Thoracic aorta (tissue), 2 donors: ENCODE measurements at regions not wholly inside any gene's neighbourhood (a gene's known extent, or its start where the extent isn't known, plus 50 kb on each side); places are given as distances from the start of the nearest gene placed in this dataset.

ENCODE experiments used
- ATAC-seq: fragments of 150-250 bp; one replicate; pipeline ENCODE4 v1.8.0; 2017; ENCODE audit warnings: low read depth; ENCODE audit not compliant: insufficient number of reproducible peaks, low FRiP score
- DNase-seq: peaks from one replicate; pipeline ENCODE4 v3.0.0-alpha.2; 2020; ENCODE audit warnings: low spot score
- H3K27ac ChIP-seq, 2 donors: fragments of 200-600 bp; sonication (generic); 1 replicate in 1 of 2; 2 replicates in 1 of 2; pipeline ENCODE4 v1.5.1; 2016; ENCODE audit warnings: mild to moderate bottlenecking in 2 of 2, moderate library complexity in 2 of 2
- H3K27me3 ChIP-seq: fragments of 200-600 bp; sonication (generic); replicated peaks from 2 replicates; pipeline ENCODE4 v1.6.0; 2016; ENCODE audit warnings: mild to moderate bottlenecking; ENCODE audit not compliant: insufficient read depth
- H3K36me3 ChIP-seq: fragments of 200-600 bp; sonication (generic); one replicate; pipeline ENCODE4 v1.5.1; 2016
- H3K4me1 ChIP-seq, 2 donors: fragments of 200-600 bp; sonication (generic); 1 replicate in 1 of 2; 2 replicates in 1 of 2; pipeline versions ENCODE4 v1.5.1 to v1.6.0; 2016; ENCODE audit warnings: low read depth in 2 of 2, mild to moderate bottlenecking in 1 of 2; ENCODE audit not compliant: control insufficient read depth in 1 of 2
- H3K4me3 ChIP-seq: fragments of 200-600 bp; sonication (generic); 2 replicates; pipeline ENCODE4 v1.5.1; 2016; ENCODE audit warnings: mild to moderate bottlenecking
- H3K9me3 ChIP-seq: fragments of 200-600 bp; sonication (generic); 2 replicates; pipeline ENCODE4 v1.5.1; 2016
- TF ChIP-seq, protein P1 (sequence below): fragments of 200-600 bp; sonication (generic); IDR thresholded peaks from one replicate; pipeline ENCODE4 v1.5.1; 2019; ENCODE audit warnings: antibody characterized with exemption

DNA sequence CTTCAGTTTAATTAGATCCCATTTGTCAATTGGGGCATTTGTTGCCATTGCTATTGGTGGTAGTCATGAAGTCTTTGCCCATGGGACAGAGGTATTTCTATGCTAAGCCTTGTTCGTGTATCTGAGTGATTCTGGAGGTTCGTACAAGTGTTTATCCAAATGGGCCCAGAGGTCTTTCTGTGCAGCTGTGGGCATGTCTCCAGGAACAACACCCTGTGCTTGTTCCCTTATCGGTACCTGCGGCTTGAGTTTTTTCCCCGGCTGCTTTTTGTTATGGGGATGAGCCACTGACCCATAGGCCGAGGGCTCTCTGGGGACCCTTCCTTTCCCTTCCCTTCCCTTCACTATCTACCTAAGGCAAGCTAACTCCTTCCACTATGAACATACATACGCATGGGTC lies 81.4 kb upstream of the WDR1 start:
- no peak for DNase-seq
- no peaks in the 10 kb centered on the region for H3K27me3 ChIP-seq
- no peak overlapping the region for H3K4me3 ChIP-seq
- no peaks in the 10 kb centered on the region for H3K9me3 ChIP-seq
- H3K27ac ChIP-seq, result no peak overlapping the region
- TF ChIP-seq, protein P1, sequence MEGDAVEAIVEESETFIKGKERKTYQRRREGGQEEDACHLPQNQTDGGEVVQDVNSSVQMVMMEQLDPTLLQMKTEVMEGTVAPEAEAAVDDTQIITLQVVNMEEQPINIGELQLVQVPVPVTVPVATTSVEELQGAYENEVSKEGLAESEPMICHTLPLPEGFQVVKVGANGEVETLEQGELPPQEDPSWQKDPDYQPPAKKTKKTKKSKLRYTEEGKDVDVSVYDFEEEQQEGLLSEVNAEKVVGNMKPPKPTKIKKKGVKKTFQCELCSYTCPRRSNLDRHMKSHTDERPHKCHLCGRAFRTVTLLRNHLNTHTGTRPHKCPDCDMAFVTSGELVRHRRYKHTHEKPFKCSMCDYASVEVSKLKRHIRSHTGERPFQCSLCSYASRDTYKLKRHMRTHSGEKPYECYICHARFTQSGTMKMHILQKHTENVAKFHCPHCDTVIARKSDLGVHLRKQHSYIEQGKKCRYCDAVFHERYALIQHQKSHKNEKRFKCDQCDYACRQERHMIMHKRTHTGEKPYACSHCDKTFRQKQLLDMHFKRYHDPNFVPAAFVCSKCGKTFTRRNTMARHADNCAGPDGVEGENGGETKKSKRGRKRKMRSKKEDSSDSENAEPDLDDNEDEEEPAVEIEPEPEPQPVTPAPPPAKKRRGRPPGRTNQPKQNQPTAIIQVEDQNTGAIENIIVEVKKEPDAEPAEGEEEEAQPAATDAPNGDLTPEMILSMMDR, result no peak
- H3K36me3 ChIP-seq, result no peaks in the 10 kb centered on the region
- no peak for ATAC-seq
- no peaks in the 10 kb centered on the region for H3K4me1 ChIP-seq

GRCh38 chr4:10196191-10196590 lies 79.6 kb upstream of the WDR1 start:
- no peak for ATAC-seq
- TF ChIP-seq, protein P1, result no peak
- Histone ChIP-seq H3K4me1 (no peaks in the 10 kb centered on the region), H3K9me3 (no peaks in the 10 kb centered on the region), H3K4me3 (no peak overlapping the region), H3K27me3 (no peaks in the 10 kb centered on the region), H3K27ac (no peak overlapping the region), H3K36me3 (no peaks in the 10 kb centered on the region)
- DNase-seq, result no peak

- Histone ChIP-seq H3K4me3 (no peak overlapping the region), H3K27me3 (no peaks in the 10 kb centered on the region), H3K27ac (no peak overlapping the region), H3K36me3 (no peaks in the 10 kb centered on the region), H3K9me3 (no peaks in the 10 kb centered on the region), H3K4me1 (no peaks in the 10 kb centered on the region)
- TF ChIP-seq, protein P1, result no peak
- DNase-seq, result no peak
- no peak for ATAC-seq
Observed at GRCh38 chr4:10192331-10192730, 75.7 kb upstream of the WDR1 start.

DNA sequence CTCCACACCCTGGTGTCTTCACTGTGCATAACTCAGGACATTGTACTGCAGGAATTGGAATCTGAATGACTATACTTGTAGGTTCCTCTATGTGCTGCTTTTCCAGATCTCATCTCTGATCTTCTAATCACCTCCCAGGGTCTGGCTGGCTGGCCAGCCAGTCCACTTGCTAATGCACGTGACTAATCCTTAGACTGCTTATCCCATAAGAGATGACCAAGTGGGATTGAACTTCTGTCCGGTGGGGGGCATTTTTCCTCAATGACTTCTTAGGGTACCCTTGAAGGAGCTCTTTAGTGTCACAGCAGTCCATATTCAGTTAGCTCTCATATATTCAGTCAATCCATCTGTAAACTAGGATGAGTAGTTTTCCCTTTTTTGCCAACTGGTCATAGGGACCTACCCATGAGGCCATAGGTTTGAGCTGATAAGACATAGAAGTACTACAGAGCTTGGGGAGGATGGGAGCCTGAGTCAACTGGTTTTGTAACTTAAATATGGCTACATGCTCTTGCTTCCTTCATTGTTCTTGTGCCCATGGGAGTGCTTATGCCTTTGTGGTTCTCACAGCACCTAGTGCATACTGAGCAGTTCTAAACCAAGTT lies 71.9 kb upstream of the WDR1 start:
- Histone ChIP-seq H3K9me3 (no peaks in the 10 kb centered on the region), H3K27ac (no peak overlapping the region), H3K36me3 (no peaks in the 10 kb centered on the region), H3K4me1 (no peaks in the 10 kb centered on the region), H3K4me3 (no peak overlapping the region), H3K27me3 (no peaks in the 10 kb centered on the region)
- ATAC-seq, result no peak
- no peak for DNase-seq
- TF ChIP-seq, protein P1, result no peak

DNA sequence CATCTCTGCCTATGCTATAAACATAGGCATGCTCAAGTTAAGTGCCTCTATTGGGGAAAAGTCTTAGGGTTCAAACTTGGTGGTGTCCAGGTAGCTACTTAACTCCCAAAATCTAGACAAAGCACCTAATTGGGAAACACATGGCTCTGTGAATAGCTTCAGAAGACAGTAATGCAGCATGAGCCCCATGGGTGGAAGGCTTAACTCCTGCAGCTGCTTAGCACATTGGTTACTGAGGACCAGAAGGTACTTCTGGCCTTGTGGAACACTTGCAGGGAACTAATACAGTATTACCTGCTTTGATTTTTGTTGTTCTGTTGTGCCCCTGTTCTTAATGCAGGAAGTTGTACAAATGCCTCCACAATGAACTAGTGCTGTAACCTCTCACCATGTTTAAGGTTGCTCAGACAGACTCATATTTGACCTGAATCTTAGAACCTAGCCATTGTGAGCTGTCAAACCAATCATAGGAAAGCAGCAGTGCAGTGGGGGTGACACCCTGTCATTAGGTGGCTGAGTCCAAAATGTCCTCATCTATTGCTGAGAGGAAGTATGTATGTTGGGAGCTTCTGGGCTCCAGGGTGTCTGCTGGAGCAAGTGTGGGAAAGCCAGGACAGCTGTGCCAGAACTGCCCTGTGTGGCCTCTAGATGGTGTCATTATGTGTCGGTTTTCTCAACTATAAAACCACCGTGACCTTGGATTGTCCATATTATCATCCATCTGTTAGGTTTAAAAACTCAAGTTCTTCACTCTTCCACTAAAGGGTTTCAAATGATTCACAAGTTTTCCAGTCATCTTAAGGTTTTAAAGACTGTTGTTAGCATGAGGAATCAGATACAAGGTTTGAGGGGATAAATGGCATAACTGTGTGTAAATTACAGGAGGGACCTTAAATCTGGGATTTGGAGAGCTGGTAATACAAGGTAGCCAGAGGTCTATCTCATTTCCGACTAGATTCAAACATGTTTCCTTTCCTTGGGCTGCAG lies 69.9 kb upstream of the WDR1 start:
- TF ChIP-seq, protein P1, result no peak
- ATAC-seq (no peak), DNase-seq (no peak)
- no peaks in the 10 kb centered on the region for H3K4me1 ChIP-seq
- no peaks in the 10 kb centered on the region for H3K36me3 ChIP-seq
- H3K27ac ChIP-seq, result no peak overlapping the region
- no peak overlapping the region for H3K4me3 ChIP-seq
- H3K9me3 ChIP-seq, result no peaks in the 10 kb centered on the region
- H3K27me3 ChIP-seq, result no peaks in the 10 kb centered on the region
